GM12874 (cell line): ENCODE measurements at regions not wholly inside any gene's neighbourhood (a gene's known extent, or its start where the extent isn't known, plus 50 kb on each side); places are given as distances from the start of the nearest gene placed in this dataset.

Experiments used
- TF ChIP-seq, protein P1 (sequence below): IDR thresholded peaks from 2 replicates; pipeline ENCODE4 v1.5.1; 2011; ENCODE audit warnings: low read depth, mild to moderate bottlenecking, control low read depth, low read length, moderate library complexity; ENCODE audit not compliant: insufficient read depth

DNA sequence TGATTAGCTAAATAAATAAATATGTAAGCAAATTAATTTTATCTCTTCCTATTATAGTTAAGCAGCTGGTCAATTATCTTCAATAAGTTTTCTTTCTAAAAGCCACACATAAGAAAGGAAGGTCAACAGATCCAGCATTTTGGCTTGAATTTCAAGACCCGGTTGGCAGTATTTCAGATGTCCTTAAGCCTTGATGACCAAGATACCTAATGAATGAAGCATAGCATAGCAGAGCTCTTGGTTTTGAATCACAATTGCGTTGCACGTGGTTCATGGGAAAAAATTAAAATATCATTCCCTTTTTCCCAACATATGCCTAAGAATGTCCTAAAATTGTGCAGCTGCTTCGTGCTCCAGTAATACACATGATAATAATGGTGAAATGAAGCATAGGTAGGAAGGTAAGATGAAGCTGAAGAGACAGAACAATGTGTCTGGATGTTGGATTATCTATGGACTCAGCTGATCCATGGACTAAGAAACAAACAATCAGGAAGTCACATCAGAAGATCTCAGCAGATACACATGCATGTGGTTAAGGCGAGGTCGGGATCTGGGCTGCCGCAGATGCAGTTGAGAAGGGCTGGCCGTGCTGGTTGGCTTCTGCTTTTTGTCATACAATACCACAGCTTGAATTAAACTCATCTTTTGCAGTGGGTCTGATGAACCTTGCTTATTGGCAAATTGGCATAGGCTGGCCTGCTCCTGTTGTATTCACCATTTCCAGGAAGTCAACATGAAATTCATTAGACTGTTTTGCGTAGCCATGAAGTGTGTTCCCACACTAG is 284.9 kb upstream of the RUNX1 start:
- TF ChIP-seq, protein P1, sequence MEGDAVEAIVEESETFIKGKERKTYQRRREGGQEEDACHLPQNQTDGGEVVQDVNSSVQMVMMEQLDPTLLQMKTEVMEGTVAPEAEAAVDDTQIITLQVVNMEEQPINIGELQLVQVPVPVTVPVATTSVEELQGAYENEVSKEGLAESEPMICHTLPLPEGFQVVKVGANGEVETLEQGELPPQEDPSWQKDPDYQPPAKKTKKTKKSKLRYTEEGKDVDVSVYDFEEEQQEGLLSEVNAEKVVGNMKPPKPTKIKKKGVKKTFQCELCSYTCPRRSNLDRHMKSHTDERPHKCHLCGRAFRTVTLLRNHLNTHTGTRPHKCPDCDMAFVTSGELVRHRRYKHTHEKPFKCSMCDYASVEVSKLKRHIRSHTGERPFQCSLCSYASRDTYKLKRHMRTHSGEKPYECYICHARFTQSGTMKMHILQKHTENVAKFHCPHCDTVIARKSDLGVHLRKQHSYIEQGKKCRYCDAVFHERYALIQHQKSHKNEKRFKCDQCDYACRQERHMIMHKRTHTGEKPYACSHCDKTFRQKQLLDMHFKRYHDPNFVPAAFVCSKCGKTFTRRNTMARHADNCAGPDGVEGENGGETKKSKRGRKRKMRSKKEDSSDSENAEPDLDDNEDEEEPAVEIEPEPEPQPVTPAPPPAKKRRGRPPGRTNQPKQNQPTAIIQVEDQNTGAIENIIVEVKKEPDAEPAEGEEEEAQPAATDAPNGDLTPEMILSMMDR, result no peak

DNA sequence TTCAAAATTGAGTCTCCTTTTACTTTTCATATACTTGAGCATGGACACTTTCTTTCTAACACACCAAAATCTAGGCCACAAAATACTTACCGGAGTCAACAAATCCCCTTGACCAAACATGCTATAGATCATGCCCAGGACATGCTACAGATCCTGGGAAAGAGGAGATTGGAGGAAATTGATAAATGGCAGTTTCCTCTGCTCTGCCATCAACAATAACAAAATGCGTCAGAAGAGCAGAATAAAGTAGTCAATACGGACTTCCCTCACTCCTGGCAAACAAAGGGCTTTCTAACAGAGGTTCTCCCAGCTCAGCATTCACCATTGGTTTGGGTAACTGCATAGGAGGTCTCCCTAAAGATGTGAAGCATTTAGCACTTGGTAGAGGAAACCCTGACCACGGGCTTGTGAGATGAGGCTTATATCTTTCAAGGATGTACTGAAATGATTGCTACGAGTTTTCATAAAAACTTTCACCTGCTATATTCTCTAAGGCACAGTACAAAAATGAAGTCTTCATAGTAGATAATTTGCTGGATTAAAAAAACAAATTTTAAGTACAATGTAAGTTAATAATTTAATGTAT is 283.8 kb upstream of the RUNX1 start:
- TF ChIP-seq, protein P1, result no peak

- TF ChIP-seq, protein P1, result no peak
Observed at GRCh38 chr21:35329940-35330660, 281.0 kb upstream of the RUNX1 start.

DNA sequence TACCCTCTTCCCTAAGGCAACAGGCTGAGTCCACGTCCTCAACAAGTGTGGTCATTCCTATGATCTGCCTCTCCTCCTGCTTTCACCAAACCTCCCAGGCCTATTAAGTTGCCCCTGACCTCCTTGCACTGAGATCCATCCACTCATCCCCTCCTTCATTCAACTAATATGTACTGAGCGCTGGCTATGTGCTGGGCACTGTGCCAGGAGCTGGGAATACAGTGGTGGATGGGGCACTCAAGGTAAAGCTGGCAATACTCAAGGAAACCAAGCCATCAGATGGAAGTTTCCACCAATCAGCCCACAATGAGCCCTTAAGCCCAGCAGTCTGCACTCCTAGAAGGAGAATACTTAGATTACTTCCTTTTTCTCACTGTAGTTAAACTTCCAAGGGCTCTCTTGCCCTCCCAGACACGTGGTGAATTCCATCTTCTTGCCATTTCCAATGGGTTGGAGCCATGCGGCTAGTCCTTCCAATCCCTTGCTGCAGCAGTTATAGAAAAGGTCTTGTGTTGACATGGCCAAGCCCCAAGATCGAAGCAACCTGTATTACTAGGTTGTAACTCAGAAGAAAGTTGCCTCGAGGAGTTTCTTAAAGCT is 279.9 kb upstream of the RUNX1 start:
- TF ChIP-seq, protein P1, result no peak

- TF ChIP-seq, protein P1, result no peak
Observed at GRCh38 chr21:35326677-35327076, 277.6 kb upstream of the RUNX1 start.

DNA sequence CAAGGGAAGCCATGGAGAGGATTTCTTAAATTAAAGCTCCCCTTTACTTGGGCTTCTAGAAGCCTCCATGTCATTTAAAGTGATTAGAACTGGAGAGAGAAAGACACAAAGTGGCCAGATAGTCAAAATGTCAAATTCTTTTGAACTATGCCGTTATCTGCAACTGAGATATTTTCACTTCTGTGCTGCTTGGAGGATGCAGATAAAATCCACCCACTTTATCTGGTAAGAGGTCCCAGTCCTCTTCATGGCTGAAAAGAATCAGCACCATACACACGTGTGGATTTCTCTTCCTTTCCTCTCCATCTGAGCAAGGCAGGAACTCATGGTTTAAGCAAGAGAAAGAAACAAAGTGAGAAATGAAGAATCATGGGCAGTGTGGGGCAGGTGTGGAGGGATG is 276.9 kb upstream of the RUNX1 start:
- TF ChIP-seq, protein P1, result no peak
